Mucosa of descending colon (tissue), 3 donors: ENCODE measurements at regions not wholly inside any gene's neighbourhood (a gene's known extent, or its start where the extent isn't known, plus 50 kb on each side); places are given as distances from the start of the nearest gene placed in this dataset.

Experiments used
- ATAC-seq: fragments of 200-7000 bp; cut with Tn5 transposase; one replicate; pipeline ENCODE4 v1.9.1; 2020; ENCODE audit warnings: mild to moderate bottlenecking, moderate library complexity
- DNase-seq, 3 donors: peaks; one replicate each; pipeline ENCODE4 v3.0.0-alpha.2; 2020
- H3K36me3 ChIP-seq: fragments of 200-600 bp; one replicate; pipeline ENCODE4 v1.8.0; 2021; ENCODE audit warnings: low read depth, mild to moderate bottlenecking
- H3K4me1 ChIP-seq: fragments of 200-600 bp; one replicate; pipeline ENCODE4 v1.8.0; 2021; ENCODE audit warnings: low read depth, mild to moderate bottlenecking
- H3K4me3 ChIP-seq: fragments of 200-600 bp; one replicate; pipeline ENCODE4 v1.8.0; 2021; ENCODE audit warnings: mild to moderate bottlenecking
- H3K9me3 ChIP-seq: fragments of 200-600 bp; one replicate; pipeline ENCODE4 v1.8.0; 2021; ENCODE audit warnings: mild to moderate bottlenecking
- CTCF ChIP-seq: fragments of 200-600 bp; IDR thresholded peaks from one replicate; pipeline ENCODE4 v1.8.0; 2022; ENCODE audit warnings: antibody characterized with exemption, mild to moderate bottlenecking
- intact Hi-C, 2 donors: fragments of 100-400 bp; cut with DNase I in 1 of 2; cut with micrococcal nuclease in 1 of 2; formaldehyde crosslinking; loops; one replicate each; pipeline versions ENCODE4 v1.11.0 to v1.11.1; 2022; cut with DNase I, micrococcal nuclease
- donor health status: DM: no; HTN: no; CAD: no; lungs with moderate emphysema.
- donor health status: DM: no; HTN: no; CAD: no.
- donor health status: DM: no; HTN: yes; CAD: no.

DNA sequence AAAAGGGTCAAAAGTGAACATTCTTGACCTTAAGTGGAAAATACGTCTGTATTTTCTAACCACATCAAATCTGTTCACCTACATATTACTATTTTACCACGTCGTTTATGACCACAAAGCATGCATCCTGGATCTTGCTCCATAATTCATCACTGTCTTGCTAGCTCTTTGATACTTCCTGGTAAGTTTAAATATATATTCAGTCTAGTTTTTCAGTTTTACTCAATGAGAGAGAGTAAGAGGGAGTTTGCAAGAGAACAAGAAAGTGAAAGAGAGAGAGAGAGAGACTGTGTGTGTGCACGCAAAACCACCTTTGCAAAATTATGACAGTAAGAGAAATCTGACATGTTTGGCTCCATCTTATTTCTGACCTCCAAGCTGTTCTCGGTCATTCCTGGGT, 173.7 kb upstream of the GALNTL6 start:
- Histone ChIP-seq H3K4me1 (no peaks in the 10 kb centered on the region), H3K9me3 (no peaks in the 10 kb centered on the region), H3K4me3 (no peak overlapping the region), H3K36me3 (no peaks in the 10 kb centered on the region)
- no peak for DNase-seq
- intact Hi-C loops, result no loop called here
- no peak for TF ChIP-seq CTCF
- no peak for ATAC-seq

- no peak for ATAC-seq
- no peak for TF ChIP-seq CTCF
- no peaks in the 10 kb centered on the region for H3K36me3 ChIP-seq
- intact Hi-C loops, result no loop called here
- no peak for DNase-seq
- no peak overlapping the region for H3K4me3 ChIP-seq
- no peaks in the 10 kb centered on the region for H3K4me1 ChIP-seq
- peaks cover 5% of the 10 kb centered on the region for H3K9me3 ChIP-seq
Observed at GRCh38 chr4:171636606-171637005, 176.6 kb upstream of the GALNTL6 start.

- ATAC-seq, result no peak
- Histone ChIP-seq H3K36me3 (no peaks in the 10 kb centered on the region), H3K4me1 (no peaks in the 10 kb centered on the region), H3K4me3 (no peak overlapping the region), H3K9me3 (peaks cover 5% of the 10 kb centered on the region)
- DNase-seq, result no peak
- no peak for TF ChIP-seq CTCF
- intact Hi-C loops, result no loop called here
Observed at GRCh38 chr4:171629737-171630136, 183.5 kb upstream of the GALNTL6 start.

- H3K9me3 ChIP-seq, result peaks cover 5% of the 10 kb centered on the region
- intact Hi-C loops, result no loop called here
- H3K4me3 ChIP-seq, result no peak overlapping the region
- DNase-seq (no peak), ATAC-seq (no peak)
- H3K36me3 ChIP-seq, result no peaks in the 10 kb centered on the region
- no peaks in the 10 kb centered on the region for H3K4me1 ChIP-seq
- TF ChIP-seq CTCF, result no peak
Observed at GRCh38 chr4:171629182-171629581, 184.0 kb upstream of the GALNTL6 start.

DNA sequence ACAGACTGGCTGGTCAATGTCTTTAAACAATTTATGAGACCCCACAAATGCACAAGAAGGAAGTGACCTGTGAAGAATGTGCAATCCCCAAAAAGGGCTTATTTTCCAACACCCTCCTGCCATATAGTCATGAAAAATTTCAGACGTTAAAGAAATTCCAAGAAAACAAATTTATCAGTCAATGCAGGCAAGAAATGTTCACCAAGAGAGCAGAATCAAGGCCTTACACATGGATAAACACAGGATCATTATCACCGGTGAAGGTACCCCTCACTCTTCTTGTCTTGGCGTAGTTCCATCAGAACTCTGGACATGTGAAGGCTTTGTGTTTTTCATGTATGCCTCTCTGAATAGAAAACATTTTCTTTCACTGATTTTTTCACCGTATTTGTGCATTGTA, 186.7 kb upstream of the GALNTL6 start:
- no peaks in the 10 kb centered on the region for H3K36me3 ChIP-seq
- DNase-seq, result no peak
- ATAC-seq, result no peak
- TF ChIP-seq CTCF, result no peak
- intact Hi-C loops, result no loop called here
- no peaks in the 10 kb centered on the region for H3K4me1 ChIP-seq
- H3K9me3 ChIP-seq, result no peaks in the 10 kb centered on the region
- H3K4me3 ChIP-seq, result no peak overlapping the region

DNA sequence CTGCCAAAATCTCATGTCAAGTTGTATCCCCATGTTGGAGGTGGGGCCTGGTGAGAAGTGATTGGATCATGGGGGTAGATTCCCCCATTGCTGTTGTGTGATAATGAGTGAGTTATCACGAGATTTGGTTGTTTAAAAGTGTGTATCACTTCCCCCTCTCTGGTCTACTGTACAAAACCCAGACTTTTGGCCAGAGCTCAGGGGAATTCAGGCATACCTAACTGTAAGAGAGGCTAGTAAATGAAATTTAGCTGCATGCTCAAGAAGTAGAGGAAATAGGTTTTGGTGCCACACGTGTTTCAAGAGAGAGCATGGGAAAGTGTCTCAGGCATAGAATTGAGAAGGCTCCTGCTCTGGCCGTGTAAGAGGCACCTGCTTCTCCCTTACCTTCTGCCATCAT, 190.5 kb upstream of the GALNTL6 start:
- Histone ChIP-seq H3K4me1 (no peaks in the 10 kb centered on the region), H3K4me3 (no peak overlapping the region), H3K36me3 (no peaks in the 10 kb centered on the region), H3K9me3 (no peaks in the 10 kb centered on the region)
- intact Hi-C loops, result no loop called here
- no peak for ATAC-seq
- TF ChIP-seq CTCF, result no peak
- DNase-seq, result no peak
